Activated CD4-positive, alpha-beta T cell treated with anti-CD3 and anti-CD28 coated beads for 36 hours (primary cell): ENCODE measurements at regions not wholly inside any gene's neighbourhood (a gene's known extent, or its start where the extent isn't known, plus 50 kb on each side); places are given as distances from the start of the nearest gene placed in this dataset.
"Not testable (repeated sequence)": the region's sequence is repeated elsewhere in the genome, so short reads cannot be mapped to it uniquely, and the experiment has no call there.

Experiments
- ATAC-seq: fragments of 200-7000 bp; cut with Tn5 transposase; one replicate; pipeline ENCODE4 v1.10.0; 2021; ENCODE audit warnings: mild to moderate bottlenecking, moderate library complexity
- CTCF ChIA-PET: fragments of 350-600 bp; sonication (Branson Sonifier 250); formaldehyde crosslinking; loops from one replicate; lab custom pipeline; 2021; ENCODE audit warnings: antibody characterized with exemption; lab: Charles Lee
- POLR2A ChIA-PET: fragments of 350-600 bp; sonication (Branson Sonifier 250); formaldehyde crosslinking; loops from one replicate; lab custom pipeline; 2021; ENCODE audit warnings: antibody characterized with exemption, inconsistent platforms; lab: Charles Lee
- DNase-seq: peaks from one replicate; pipeline ENCODE4 v3.0.0-alpha.2; 2020
- H3K27ac Mint-ChIP-seq: one replicate; pipeline ENCODE4 v1.8.0; 2021; ENCODE audit warnings: mixed read lengths
- H3K27me3 Mint-ChIP-seq: one replicate; pipeline ENCODE4 v1.8.0; 2021; ENCODE audit warnings: mixed read lengths
- H3K36me3 Mint-ChIP-seq: one replicate; pipeline ENCODE4 v1.8.0; 2021; ENCODE audit warnings: low read depth, mixed read lengths
- H3K4me1 Mint-ChIP-seq: one replicate; pipeline ENCODE4 v1.8.0; 2021; ENCODE audit warnings: mixed read lengths
- H3K4me3 Mint-ChIP-seq: one replicate; pipeline ENCODE4 v1.8.0; 2021; ENCODE audit warnings: mild to moderate bottlenecking, moderate library complexity, mixed read lengths
- H3K9me3 Mint-ChIP-seq: one replicate; pipeline ENCODE4 v1.8.0; 2021; ENCODE audit warnings: low read depth, mixed read lengths
- intact Hi-C, 2 experiments: fragments of 100-400 bp; cut with DNase I in 1 of 2; cut with micrococcal nuclease in 1 of 2; formaldehyde crosslinking; loops; one replicate each; pipeline versions ENCODE4 v1.14.2 to v1.15.1; 2022 to 2024; cut with DNase I, micrococcal nuclease

DNA sequence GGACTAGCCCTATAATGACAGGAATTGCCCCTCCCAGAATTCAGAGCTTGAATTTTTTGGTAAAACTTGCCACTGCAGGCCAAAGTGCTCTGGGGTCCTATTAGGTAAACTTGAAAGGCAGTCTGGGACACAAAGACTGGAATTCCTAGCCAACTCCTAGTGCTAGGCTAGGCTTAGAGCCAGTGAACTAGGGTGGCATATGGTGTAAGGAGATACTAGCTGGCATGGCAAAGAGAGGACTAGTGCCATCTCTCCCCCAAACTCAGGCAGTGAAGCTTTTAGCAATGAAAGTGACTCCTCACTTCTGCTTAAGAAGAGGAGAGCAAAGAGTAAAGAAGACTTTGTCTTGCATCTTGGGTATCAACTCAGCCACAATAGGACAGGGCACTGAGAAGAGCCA is 410.5 kb upstream of the CNTNAP5 start:
- no peak for DNase-seq
- H3K27me3 Mint-ChIP-seq, result no peaks in the 10 kb centered on the region
- no peak overlapping the region for H3K27ac Mint-ChIP-seq
- peaks cover 8% of the 10 kb centered on the region for H3K9me3 Mint-ChIP-seq
- CTCF ChIA-PET, result no interaction called here
- no peak for ATAC-seq
- H3K4me1 Mint-ChIP-seq, result no peaks in the 10 kb centered on the region
- H3K4me3 Mint-ChIP-seq, result no peak overlapping the region
- no peaks in the 10 kb centered on the region for H3K36me3 Mint-ChIP-seq
- POLR2A ChIA-PET, result no interaction called here
- intact Hi-C loops, result no loop called here

DNA sequence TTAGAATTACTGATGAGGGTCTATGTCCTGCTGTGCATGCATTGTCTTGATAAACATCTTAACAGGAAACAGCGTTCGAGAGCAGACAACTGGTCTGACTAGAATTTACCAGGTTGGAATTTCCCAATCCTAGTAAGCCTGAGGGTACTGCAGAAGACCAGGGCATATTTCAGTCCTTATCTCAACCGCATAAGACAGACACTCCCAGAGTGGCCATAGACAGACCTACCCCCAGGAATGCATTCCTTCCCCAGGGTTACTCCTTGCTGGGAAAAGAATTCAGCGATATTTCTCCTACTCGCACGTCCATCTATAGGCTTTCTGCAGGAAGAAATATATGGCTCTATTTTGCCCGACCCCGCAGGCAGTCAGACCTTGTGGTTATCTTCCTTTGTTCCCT is 406.4 kb upstream of the CNTNAP5 start:
- H3K9me3 Mint-ChIP-seq, result peaks cover 12% of the 10 kb centered on the region
- POLR2A ChIA-PET, result not testable (repeated sequence)

DNA sequence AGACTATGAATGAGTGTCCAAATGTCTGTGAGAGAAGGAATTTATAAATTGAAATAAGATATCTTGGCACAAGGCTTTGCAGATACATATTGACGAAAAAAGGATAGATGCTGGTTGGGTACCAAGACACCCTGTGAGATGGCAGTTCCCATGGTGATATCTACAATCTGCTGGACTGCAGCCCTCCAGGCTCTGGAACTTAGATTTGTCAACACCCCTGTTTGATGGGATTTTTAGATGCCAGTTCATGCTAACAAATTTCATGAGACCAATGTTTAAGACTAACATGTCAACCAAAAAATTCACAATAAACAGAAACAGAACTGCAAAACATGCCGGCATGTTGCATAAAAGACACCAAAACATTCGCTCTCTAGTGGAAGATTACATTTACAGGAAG is 400.3 kb upstream of the CNTNAP5 start:
- DNase-seq (no peak), ATAC-seq (no peak)
- no peaks in the 10 kb centered on the region for H3K36me3 Mint-ChIP-seq
- intact Hi-C loops, result no loop called here
- no peak overlapping the region for H3K4me3 Mint-ChIP-seq
- CTCF ChIA-PET, result no interaction called here
- no peaks in the 10 kb centered on the region for H3K27me3 Mint-ChIP-seq
- peaks cover 8% of the 10 kb centered on the region for H3K9me3 Mint-ChIP-seq
- no peak overlapping the region for H3K27ac Mint-ChIP-seq
- H3K4me1 Mint-ChIP-seq, result no peaks in the 10 kb centered on the region
- POLR2A ChIA-PET, result no interaction called here

More for the DNA sequence above, 406.4 kb upstream of the CNTNAP5 start:
- DNase-seq, H3K27me3 Mint-ChIP-seq, CTCF ChIA-PET, ATAC-seq, H3K4me1 Mint-ChIP-seq, H3K27ac Mint-ChIP-seq, intact Hi-C loops, H3K36me3 Mint-ChIP-seq, H3K4me3 Mint-ChIP-seq: not testable (repeated sequence)

DNA sequence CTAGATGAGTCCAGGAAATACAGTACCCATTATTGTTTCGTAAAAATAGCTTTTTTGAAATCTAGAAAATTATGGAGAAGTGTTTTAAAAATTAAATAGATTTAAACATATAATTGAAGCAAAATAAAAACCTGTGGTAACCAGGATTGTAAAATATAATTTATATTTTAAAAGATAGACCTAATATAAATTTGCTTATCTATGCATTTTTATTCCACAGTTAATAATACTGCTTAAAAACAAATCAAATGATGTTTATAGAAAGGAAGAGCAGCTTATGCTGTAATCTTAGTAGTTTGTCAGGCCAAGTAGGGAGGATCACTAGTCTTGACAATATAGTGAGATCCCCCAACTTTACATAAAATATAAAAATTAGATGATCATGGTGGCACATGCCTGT is 388.9 kb upstream of the CNTNAP5 start:
- no peak for DNase-seq
- ChIA-PET POLR2A (no interaction called here), CTCF (interaction anchor here (1.6 kb wide), 1 partner anchor 10 kb away, joined by 3 read pairs; no protein-coding TSS in a partner anchor)
- no peaks in the 10 kb centered on the region for H3K27me3 Mint-ChIP-seq
- ATAC-seq, result no peak
- no peak overlapping the region for H3K27ac Mint-ChIP-seq
- no peaks in the 10 kb centered on the region for H3K36me3 Mint-ChIP-seq
- intact Hi-C loops, result no loop called here
- H3K4me3 Mint-ChIP-seq, result no peak overlapping the region
- H3K4me1 Mint-ChIP-seq, result no peaks in the 10 kb centered on the region
- peaks cover 6% of the 10 kb centered on the region for H3K9me3 Mint-ChIP-seq

DNA sequence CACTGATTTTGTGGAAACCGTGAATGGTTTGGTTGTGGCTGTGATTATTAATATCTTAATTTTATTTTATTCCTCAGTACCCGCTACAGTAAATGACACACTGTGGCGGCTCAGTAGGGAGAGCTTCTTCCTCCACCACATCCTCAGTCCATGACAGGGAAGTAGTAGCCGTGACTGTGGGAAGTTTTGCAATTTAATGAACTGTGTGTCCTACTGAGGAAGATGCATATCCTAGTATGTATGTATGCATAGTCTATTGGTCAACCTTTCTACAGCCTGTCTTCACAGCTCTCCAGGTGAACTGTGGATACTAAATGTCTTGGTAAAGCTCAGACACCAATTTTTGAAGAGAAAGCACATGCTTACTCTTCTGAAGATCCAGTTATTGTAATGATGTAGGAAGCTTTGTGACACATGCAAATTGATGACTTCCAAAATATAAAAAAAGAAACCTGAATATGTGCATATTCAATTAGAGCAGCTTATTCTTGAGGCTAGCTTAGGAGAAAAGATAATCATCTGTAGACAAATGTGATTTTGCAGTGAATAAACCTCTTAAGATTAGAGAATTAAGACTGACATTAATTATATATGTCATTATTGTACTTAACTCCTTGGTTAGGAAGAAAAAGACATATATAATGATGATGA is 384.3 kb upstream of the CNTNAP5 start:
- CTCF ChIA-PET, result no interaction called here
- ATAC-seq, result no peak
- H3K27me3 Mint-ChIP-seq, result no peaks in the 10 kb centered on the region
- no peak for DNase-seq
- intact Hi-C loops, result no loop called here
- H3K27ac Mint-ChIP-seq, result no peak overlapping the region
- H3K36me3 Mint-ChIP-seq, result no peaks in the 10 kb centered on the region
- POLR2A ChIA-PET, result no interaction called here
- H3K4me1 Mint-ChIP-seq, result no peaks in the 10 kb centered on the region
- peaks cover 7% of the 10 kb centered on the region for H3K9me3 Mint-ChIP-seq
- no peak overlapping the region for H3K4me3 Mint-ChIP-seq

DNA sequence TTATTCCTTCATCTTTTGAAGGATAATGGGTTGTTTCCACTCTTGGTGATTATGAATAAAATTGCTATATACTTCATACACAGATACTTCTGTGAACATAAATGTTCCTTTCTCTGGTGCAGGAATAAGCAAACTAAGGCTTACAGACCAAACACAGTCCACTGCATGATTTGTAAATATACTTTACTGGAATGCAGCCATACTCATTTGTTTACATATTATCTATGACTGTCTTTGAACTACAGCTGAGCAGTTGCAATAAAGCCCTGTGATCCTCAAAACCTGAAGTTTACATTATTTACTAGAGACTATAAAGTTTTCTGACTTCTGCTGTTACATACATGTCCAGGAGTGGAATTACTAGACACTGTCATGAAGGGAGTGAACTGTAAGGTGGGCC is 381.0 kb upstream of the CNTNAP5 start:
- ATAC-seq (no peak), DNase-seq (no peak)
- H3K27ac Mint-ChIP-seq, result no peak overlapping the region
- H3K9me3 Mint-ChIP-seq, result peaks cover 7% of the 10 kb centered on the region
- intact Hi-C loops, result no loop called here
- no peaks in the 10 kb centered on the region for H3K27me3 Mint-ChIP-seq
- H3K36me3 Mint-ChIP-seq, result no peaks in the 10 kb centered on the region
- POLR2A ChIA-PET, result no interaction called here
- H3K4me3 Mint-ChIP-seq, result no peak overlapping the region
- H3K4me1 Mint-ChIP-seq, result no peaks in the 10 kb centered on the region
- CTCF ChIA-PET, result interaction anchor here (0.6 kb wide), 1 partner anchor 1003 kb away, joined by 3 read pairs; no protein-coding TSS in a partner anchor

DNA sequence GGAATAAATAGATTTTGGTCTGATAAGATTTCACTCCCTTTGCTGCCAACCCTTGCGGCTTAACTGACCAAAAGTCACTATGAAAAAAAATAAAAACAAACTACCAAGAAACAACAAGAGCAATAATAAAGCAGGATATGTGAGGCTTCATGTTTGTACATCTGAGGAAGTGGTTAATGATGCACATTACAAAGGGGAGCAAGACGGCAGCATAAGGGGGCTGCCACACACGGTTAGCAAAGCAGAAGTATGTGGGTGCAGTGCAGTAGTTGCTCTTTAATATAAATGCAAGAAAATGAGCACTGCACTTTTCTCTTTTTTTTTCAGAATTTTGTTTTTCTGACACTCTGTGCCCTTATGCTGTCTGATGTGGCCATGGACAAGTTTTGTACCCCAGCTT is 377.1 kb upstream of the CNTNAP5 start:
- Mint-ChIP-seq H3K9me3 (peaks cover 1% of the 10 kb centered on the region), H3K27me3 (no peaks in the 10 kb centered on the region), H3K36me3 (no peaks in the 10 kb centered on the region), H3K4me3 (no peak overlapping the region), H3K27ac (no peak overlapping the region), H3K4me1 (no peaks in the 10 kb centered on the region)
- ChIA-PET POLR2A (no interaction called here), CTCF (no interaction called here)
- intact Hi-C loops, result no loop called here
- no peak for DNase-seq
- ATAC-seq, result no peak

DNA sequence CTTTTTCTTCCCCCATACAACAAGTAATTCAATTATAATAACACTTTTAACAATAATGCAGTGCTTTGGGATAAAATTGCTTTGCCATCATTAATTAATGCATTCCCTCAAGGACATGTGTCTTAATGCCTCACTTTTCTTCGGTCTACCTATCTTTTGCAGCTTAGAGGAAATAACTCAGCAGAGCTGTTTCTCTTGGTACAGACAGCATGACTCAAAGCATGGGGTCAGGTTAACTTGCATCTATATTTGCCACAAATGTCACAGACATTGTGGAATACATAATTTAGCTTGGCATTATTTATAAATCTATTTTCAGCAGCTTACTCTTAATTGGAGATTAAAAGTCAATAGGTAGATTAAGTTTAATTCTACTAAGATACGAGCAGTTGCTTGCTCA is 376.1 kb upstream of the CNTNAP5 start:
- intact Hi-C loops, result no loop called here
- ATAC-seq (no peak), DNase-seq (no peak)
- H3K4me1 Mint-ChIP-seq, result no peaks in the 10 kb centered on the region
- no peaks in the 10 kb centered on the region for H3K27me3 Mint-ChIP-seq
- no peak overlapping the region for H3K27ac Mint-ChIP-seq
- H3K9me3 Mint-ChIP-seq, result peaks cover 1% of the 10 kb centered on the region
- H3K36me3 Mint-ChIP-seq, result no peaks in the 10 kb centered on the region
- ChIA-PET POLR2A (no interaction called here), CTCF (no interaction called here)
- H3K4me3 Mint-ChIP-seq, result no peak overlapping the region

DNA sequence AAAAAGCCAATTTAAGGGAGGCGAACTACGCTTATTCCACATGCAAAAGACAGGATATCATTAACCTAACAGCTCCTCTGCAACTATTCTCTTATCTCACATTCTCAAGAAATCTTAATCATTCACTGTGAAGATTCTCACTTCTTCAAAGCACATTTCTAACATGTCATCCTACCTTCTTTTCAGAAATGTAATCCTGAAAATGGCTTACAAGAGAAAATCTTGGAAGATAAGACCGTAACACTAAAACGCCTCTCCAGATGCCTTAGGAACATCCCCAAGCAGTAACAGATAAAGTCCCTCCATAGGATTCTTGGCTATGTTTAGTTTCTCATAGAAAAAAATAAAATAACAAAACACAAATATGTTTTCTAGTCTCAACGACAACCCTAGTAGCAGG is 373.9 kb upstream of the CNTNAP5 start:
- H3K36me3 Mint-ChIP-seq, result no peaks in the 10 kb centered on the region
- ChIA-PET POLR2A (no interaction called here), CTCF (interaction anchor here (0.6 kb wide), 1 partner anchor 1476 kb away, joined by 3 read pairs; no protein-coding TSS in a partner anchor)
- DNase-seq (no peak), ATAC-seq (no peak)
- no peak overlapping the region for H3K27ac Mint-ChIP-seq
- no peaks in the 10 kb centered on the region for H3K4me1 Mint-ChIP-seq
- H3K9me3 Mint-ChIP-seq, result peaks cover 1% of the 10 kb centered on the region
- H3K27me3 Mint-ChIP-seq, result no peaks in the 10 kb centered on the region
- intact Hi-C loops, result no loop called here
- no peak overlapping the region for H3K4me3 Mint-ChIP-seq

DNA sequence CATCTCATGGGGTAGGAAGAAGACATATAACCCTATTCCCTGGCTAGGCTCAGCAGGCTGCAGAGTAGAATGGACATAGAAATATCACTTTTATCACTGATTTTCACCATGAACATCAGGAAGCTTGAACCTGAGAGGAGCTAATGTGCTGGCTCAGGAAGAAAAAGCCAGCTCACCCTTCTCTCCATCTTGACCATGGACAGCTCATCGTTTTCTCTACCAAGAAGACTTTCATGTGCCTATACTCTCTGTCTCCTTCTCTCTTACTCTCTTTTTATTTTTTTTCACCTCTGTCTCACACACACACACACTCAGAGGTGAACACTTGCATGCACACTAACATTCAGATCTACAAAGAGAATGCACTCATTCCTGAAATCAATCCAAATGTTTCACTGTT is 372.8 kb upstream of the CNTNAP5 start:
- no peaks in the 10 kb centered on the region for H3K4me1 Mint-ChIP-seq
- no peaks in the 10 kb centered on the region for H3K27me3 Mint-ChIP-seq
- no peaks in the 10 kb centered on the region for H3K36me3 Mint-ChIP-seq
- POLR2A ChIA-PET, result no interaction called here
- CTCF ChIA-PET, result interaction anchor here (0.5 to 0.6 kb wide), 2 partner anchors 26 to 33 kb away, joined by 3 read pairs; no protein-coding TSS in a partner anchor
- H3K27ac Mint-ChIP-seq, result no peak overlapping the region
- intact Hi-C loops, result no loop called here
- ATAC-seq (no peak), DNase-seq (no peak)
- no peak overlapping the region for H3K4me3 Mint-ChIP-seq
- H3K9me3 Mint-ChIP-seq, result peaks cover 1% of the 10 kb centered on the region

DNA sequence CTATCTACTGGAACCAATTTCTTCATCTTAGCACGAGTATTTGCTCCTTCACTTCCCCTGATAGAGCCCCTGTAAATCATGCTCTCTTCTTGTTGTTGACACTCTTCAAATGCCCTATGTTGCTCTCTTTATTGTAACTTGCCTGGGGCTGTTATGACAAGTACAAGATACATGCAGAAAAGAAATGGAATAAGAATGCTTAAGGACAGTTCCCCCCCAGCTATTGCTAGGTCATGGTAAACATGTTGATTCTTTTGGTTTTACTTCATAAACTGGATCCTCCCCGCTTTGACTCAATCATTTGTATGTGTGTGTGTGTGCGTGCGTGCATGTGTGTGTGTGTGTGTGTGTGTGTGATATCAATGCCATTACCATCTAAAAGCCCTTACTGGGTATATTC is 368.5 kb upstream of the CNTNAP5 start:
- Mint-ChIP-seq H3K36me3 (no peaks in the 10 kb centered on the region), H3K9me3 (peaks cover 17% of the 10 kb centered on the region), H3K4me1 (no peaks in the 10 kb centered on the region), H3K27ac (no peak overlapping the region), H3K4me3 (no peak overlapping the region), H3K27me3 (no peaks in the 10 kb centered on the region)
- no peak for ATAC-seq
- ChIA-PET CTCF (no interaction called here), POLR2A (no interaction called here)
- no peak for DNase-seq
- intact Hi-C loops, result no loop called here

DNA sequence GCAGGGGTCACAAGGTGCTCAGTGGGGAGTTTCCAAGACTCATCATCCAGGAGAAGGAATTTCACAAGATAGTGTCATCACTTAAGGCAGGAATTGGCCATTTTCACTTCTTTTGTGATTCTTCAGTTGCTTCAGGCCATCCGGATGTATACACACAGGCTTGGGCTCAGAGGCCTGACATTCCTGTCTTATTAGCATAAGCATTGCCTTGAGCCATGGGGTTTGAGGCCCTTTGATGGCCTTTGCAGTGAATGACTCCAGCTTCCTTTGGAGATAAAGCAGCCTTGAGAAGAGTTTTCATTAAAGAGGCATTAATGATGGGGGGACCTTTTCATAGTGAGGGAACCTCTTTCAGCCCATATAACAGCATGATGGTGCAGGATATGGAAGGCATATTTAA is 366.0 kb upstream of the CNTNAP5 start:
- H3K9me3 Mint-ChIP-seq, result peaks cover 17% of the 10 kb centered on the region
- no peak for ATAC-seq
- ChIA-PET POLR2A (no interaction called here), CTCF (no interaction called here)
- no peak overlapping the region for H3K4me3 Mint-ChIP-seq
- no peaks in the 10 kb centered on the region for H3K27me3 Mint-ChIP-seq
- H3K4me1 Mint-ChIP-seq, result no peaks in the 10 kb centered on the region
- DNase-seq, result no peak
- no peak overlapping the region for H3K27ac Mint-ChIP-seq
- intact Hi-C loops, result no loop called here
- no peaks in the 10 kb centered on the region for H3K36me3 Mint-ChIP-seq
